22Rv1 (cell line): ENCODE measurements at regions not wholly inside any gene's neighbourhood (a gene's known extent, or its start where the extent isn't known, plus 50 kb on each side); places are given as distances from the start of the nearest gene placed in this dataset.

Experiments used
- H3K27ac ChIP-seq: fragments of 450-650 bp; 2 replicates; pipeline ENCODE4 v1.5.1; 2017
- ZFX ChIP-seq: fragments of 450-650 bp; IDR thresholded peaks from 2 replicates; pipeline ENCODE4 v1.6.1; 2017; ENCODE audit warnings: antibody characterized with exemption, borderline replicate concordance
- TF ChIP-seq, protein P1 (sequence below): fragments of 450-650 bp; IDR thresholded peaks from 2 replicates; pipeline ENCODE4 v1.5.1; 2017; ENCODE audit warnings: mild to moderate bottlenecking

DNA sequence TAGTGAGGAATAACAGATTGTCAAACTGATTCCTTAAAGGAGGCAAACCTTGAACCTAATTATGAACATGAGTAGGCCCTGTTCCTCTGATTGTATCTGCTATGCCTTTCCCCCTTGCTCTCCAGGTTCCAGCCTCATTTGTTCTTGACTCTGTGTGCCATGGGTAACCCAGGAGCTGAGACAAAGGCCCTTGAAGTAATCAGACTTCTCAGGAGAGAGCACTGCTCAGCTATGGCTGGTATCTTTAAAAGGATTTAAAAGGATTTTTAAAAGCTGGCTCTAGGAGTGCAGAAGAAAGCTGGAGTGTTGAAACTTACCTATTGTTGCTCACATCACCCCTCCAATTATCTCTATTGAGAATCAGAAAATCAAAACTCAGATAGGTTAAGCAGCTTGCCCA, 1565.5 kb upstream of the AGA start:
- no peak overlapping the region for H3K27ac ChIP-seq
- TF ChIP-seq, protein P1, sequence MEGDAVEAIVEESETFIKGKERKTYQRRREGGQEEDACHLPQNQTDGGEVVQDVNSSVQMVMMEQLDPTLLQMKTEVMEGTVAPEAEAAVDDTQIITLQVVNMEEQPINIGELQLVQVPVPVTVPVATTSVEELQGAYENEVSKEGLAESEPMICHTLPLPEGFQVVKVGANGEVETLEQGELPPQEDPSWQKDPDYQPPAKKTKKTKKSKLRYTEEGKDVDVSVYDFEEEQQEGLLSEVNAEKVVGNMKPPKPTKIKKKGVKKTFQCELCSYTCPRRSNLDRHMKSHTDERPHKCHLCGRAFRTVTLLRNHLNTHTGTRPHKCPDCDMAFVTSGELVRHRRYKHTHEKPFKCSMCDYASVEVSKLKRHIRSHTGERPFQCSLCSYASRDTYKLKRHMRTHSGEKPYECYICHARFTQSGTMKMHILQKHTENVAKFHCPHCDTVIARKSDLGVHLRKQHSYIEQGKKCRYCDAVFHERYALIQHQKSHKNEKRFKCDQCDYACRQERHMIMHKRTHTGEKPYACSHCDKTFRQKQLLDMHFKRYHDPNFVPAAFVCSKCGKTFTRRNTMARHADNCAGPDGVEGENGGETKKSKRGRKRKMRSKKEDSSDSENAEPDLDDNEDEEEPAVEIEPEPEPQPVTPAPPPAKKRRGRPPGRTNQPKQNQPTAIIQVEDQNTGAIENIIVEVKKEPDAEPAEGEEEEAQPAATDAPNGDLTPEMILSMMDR = no peak
- TF ChIP-seq ZFX = no peak

DNA sequence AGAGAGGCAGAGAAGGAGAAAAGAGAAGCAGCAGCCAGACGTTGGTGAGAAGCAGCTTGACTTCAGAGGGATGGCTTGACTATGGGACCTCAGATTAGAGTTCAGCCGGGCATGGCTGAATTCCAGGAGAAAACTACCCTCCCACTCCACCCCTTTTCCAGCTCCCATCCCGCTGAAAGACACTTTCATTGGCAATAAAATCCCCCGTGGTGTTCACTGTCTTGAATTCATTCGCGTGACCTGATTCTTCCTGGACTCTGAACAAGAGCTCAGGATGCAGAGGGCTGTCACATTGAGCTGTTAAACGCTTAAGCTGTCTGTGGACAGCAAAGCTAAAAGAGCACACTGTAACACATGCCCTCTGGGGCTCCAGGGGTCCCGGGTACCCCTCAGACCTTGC, 1575.3 kb upstream of the AGA start:
- TF ChIP-seq, protein P1 = no peak
- no peak for TF ChIP-seq ZFX
- no peak overlapping the region for H3K27ac ChIP-seq

DNA sequence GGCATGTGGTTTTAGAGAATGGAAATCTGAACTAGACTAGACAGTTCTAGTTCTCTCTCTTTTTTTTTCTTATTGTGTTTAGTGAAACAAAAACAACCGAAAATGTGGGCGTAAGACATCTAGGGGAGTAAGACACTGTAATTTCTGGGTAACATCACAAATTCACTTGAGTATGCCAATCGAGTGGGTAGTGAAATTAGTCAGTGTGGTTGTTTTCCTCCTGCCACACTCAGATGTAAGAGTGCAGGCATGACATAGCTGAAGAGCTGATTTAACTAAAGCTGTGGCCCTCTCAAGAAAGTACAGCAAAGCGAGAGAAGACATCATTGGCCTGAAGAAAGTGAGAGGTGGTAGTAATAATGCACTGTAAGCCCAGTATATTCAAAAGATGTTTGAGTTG, 1585.3 kb upstream of the AGA start:
- TF ChIP-seq, protein P1 = no peak
- no peak for TF ChIP-seq ZFX
- no peak overlapping the region for H3K27ac ChIP-seq

DNA sequence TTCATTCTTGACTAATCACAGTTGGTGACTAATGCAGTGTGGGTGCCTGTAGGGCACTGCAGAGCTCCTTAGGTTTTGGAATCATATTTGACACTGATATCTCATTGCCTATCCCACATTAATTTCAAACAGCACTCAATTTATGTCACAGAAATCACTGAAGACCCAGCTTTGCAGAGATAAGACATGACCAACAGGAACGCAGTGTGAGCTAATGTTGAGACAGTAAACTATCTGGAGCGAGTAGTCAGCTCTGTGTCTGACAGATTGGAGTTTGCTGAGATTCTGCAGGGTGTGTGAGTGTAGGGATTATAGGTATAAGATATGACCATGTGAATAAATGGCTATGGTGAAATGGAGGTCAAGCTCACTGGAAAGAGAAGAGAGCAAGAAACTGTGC, 1586.1 kb upstream of the AGA start:
- TF ChIP-seq, protein P1 = no peak
- TF ChIP-seq ZFX = no peak
- no peak overlapping the region for H3K27ac ChIP-seq

DNA sequence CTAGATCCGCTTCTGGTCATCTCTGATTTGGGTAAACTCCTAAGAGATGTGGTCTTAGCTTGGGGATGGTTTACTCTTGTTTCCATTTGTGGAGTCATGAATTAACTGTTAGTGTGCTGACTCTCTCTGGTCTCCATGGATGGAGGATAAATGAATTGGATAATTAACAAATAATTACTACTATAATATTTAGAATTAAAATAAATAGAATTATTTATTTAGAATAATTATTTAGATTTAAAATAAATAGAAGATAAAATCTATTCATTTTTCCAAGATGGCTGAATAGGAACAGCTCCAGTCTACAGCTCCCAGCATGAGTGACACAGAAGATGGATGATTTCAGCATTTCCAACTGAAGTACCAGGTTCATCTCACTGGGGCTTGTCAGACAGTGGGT, 1587.4 kb upstream of the AGA start:
- H3K27ac ChIP-seq = no peak overlapping the region
- TF ChIP-seq, protein P1 = no peak
- TF ChIP-seq ZFX = no peak

DNA sequence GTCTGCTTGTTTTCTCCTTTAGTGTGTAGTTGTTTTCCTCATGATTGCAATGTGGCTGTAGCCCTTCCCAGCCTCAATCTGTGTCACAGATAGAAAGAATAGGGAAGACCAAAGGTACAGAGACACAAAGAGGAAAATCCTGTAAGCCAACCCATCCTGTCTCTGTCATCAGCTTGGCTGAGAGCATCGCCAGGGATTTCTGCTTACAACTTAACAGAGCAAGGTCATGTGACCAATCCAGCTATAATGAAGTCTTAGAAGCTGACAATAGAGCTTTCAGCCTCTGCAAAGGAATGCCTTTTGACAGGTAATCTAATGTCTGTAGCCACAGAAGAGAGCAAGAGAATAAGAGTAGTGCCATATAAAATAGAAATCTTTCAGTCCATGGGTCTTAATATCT, 1598.0 kb upstream of the AGA start:
- no peak overlapping the region for H3K27ac ChIP-seq
- TF ChIP-seq, protein P1 = no peak
- TF ChIP-seq ZFX = no peak

DNA sequence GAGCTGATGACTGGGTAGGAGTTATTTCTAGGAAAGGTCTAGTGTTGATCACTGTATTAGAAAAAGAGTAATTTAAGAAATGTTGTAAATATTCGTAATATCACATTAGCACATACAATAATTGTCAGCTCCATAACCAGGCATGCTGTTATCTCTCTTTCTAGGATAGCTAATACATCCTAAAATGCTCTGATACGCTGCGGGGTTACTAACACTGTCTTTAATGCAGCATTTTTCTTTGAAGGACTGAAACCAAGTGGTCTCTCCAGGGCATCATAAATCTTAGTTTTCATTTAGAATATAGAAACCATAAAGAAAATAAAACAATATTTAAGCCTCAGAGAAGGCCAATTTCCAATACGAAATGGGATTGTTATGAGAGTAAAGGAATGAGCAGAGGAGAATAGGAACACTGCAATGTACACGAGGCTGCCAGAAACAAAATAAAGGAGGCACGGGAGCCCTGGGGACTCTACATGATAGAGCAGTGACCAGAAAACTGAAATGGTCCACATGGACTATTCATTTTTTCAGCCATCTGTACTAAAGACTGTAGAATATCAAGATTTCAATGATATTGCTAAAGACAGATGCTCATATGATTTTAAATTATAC, 1606.7 kb upstream of the AGA start:
- TF ChIP-seq, protein P1 = no peak
- TF ChIP-seq ZFX = no peak
- no peak overlapping the region for H3K27ac ChIP-seq
